HG02970 (cell line): ENCODE measurements at regions not wholly inside any gene's neighbourhood (a gene's known extent, or its start where the extent isn't known, plus 50 kb on each side); places are given as distances from the start of the nearest gene placed in this dataset.
"Not testable (repeated sequence)": the region's sequence is repeated elsewhere in the genome, so short reads cannot be mapped to it uniquely, and the experiment has no call there.

Source experiments
- ATAC-seq: cut with Tn5 transposase; IDR thresholded peaks from one replicate; pipeline ENCODE4 v1.9.1; 2021; ENCODE audit warnings: mild to moderate bottlenecking, moderate library complexity, moderate number of reproducible peaks; ENCODE audit not compliant: unreplicated experiment, low FRiP score

DNA sequence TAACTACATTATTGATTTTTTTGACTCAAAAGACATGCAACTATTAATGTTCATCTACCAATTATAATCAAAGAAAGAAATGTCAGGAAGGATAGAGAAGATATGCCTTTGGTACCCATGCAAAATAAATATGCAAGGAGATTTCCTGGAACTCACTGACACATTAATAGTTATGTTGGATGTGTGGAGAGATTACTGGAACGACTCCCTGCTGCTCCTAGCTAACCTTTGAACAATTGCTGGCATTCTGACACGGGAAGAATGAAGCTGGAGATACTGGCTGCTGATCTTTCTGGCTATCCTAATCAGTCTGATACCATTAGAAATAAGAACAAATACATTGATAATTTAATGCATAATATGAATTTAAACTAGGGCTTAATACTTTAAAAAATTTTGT, 507.9 kb upstream of the NRG3 start:
- ATAC-seq = no peak

- no peak for ATAC-seq
These were observed 488.2 kb upstream of the NRG3 start for GRCh38 chr10:81386817-81387216.

DNA sequence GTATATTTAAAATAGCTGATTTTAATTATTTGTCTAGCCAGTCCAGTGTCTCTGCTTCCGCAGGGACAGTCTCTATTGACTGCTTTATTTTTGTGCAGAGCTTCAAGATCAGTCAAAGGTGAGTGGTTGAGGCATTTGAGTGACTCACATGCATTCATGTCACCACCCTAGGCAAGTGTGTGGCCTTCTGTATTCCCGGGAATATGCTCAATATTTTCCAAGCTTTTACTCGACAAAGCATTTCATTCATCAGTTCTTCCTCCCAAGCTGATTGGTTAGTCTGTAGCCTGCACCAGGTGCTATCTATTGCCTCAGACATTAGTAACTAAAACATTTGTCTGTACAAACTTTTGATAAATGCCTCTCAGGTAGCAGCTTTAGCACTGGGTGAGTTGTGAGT, 471.5 kb upstream of the NRG3 start:
- ATAC-seq = no peak

DNA sequence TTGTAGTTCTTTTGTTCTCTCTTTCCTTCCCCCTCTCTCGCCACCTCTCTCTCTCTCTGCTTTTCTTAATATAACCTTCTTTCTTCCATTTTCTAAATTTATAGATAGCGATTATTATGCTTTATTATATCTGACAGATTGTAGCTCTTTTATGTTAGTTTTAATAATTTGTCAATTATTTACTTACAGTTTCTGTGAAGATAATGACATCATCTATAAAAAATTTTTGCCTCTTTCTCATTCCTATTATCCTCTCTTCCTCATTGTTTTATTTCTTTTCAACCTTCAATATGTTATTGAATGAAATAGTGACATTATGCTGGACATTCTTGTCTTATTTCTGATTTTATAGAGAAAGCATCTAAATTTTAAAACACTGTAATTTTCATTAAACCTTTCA, 469.6 kb upstream of the NRG3 start:
- no peak for ATAC-seq

DNA sequence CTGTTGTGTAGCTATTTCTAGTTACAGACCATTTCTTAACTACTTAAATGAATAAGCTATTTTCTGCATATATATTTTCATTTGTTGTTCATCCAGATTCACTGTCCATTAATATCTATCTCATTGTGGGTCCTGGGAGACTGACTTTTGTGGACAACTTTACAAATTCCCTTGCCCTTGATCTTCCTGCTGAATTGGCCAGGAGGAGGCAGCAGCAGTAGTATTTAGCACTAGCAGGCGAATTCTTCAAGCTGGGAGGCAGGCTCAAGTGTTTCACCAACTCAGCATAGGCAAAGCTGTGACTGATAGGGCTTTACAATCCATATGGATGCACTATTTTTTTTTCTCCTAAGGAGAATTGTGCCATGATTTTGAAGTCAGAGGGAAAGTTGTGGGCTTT, 461.0 kb upstream of the NRG3 start:
- no peak for ATAC-seq

DNA sequence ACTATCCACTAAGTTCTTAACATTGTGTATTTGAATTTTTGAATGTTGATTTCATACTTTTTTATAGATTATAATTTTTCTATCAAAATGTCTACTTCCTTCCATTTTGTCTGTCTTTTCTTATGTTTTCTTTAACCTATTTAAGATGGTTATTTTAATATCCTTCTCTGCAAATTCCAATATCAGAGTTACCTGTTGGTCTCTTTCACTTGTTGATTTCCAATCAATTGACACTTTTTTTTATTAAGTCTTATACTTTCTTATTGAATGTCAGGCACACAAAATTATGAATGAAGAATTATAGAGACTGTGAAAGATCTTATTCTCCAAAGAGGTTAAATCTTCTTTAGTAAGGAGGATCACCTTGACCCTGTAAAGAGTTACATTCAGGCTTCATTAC, 448.3 kb upstream of the NRG3 start:
- ATAC-seq = no peak

- ATAC-seq = no peak
These were observed 446.4 kb upstream of the NRG3 start for GRCh38 chr10:81428456-81429134.

GRCh38 chr10:81439445-81439844, 435.5 kb upstream of the NRG3 start:
- ATAC-seq = no peak

GRCh38 chr10:81441624-81442023, 433.4 kb upstream of the NRG3 start:
- not testable (repeated sequence) for ATAC-seq

DNA sequence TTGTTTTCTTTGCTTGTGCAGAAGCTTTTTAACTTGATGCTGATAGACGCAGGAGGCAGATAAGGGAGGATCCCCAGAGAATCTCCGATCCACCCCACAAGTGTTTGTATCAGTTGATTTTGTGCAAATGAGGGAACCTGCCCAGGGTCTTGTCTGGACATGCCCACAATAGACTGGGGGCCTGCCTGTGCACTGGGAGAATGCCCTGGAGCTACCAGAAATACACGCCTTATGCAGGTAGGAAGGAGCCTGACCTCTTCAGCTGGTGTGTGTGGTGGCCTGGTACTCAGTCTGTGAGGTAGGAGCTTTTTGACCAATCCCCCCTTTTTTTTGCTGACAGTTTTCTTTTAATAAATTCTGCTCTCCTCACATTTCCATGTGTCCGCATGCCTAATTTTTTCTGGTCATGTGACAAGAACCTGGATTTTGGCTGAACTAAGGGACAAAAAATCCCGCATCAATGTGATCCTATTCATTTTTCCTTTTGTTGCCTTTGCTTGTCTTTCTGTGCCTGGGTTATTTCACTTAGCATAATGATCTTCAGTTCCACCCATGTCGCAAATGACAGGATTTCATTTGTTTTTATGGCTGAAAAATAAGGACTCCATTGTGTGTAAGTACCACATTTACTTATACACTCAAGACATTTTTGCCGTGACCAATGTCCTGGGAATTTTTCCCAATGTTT, 430.6 kb upstream of the NRG3 start:
- no peak for ATAC-seq

- no peak for ATAC-seq
These were observed 424.3 kb upstream of the NRG3 start for GRCh38 chr10:81450651-81451050.

GRCh38 chr10:81472927-81473470, 402.0 kb upstream of the NRG3 start:
- ATAC-seq = no peak

DNA sequence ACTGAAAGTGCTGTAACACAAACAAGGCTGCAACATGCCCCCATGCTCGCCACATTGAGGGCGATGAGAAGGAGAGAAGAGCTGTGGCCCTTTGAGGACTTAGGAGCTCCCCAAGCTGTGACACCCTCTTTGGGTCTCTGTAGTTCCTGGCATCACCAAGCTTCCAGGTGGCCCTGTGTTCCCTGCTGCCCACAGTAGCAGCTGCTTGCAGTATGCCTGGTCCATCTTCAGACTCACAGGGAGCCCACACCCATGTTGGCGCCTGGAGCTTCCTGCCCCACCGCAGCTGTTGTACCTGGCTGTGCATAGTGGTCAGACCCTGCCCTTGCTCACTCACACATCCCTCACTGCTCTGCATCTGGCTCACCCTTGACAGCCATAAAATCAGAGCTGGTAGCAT, 401.2 kb upstream of the NRG3 start:
- ATAC-seq = no peak

DNA sequence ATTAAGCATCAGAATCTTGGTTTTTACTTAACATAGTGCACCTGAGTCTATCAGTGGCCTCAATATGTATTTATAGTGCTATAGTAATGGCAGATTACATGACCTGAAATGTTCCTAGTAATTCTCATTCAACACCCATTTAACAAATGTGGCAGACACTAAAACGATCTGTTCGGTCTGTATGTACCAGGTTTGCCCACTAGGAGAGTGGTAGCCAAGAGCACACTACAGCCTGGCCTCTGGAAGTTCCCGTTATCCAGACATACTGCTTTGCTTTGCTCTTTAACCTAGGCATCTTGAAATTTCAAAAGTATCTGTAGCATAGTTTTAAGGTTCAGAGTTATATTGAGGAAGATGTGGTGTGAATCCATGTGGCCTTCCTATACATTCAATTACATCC, 395.7 kb upstream of the NRG3 start:
- no peak for ATAC-seq

DNA sequence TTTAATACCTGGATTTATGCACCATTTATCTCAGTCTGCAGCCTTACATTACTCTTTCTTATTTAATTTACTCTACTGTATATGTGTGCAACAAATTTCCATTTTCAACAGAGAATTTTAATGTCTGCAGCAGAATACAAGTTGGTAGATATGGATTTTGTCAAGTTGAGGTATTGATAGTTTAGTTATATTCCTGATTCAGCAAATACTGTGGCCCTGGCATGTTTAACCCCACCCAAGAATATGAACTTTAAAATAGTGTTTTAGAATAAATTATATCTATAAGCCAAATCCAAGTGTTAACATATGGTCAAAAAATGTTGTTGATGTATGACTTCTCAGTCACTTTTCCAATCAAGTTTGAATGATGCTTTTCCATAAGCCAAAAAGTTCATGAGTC, 378.4 kb upstream of the NRG3 start:
- no peak for ATAC-seq

GRCh38 chr10:81498011-81498551, 376.9 kb upstream of the NRG3 start:
- no peak for ATAC-seq

- no peak for ATAC-seq
These were observed 372.2 kb upstream of the NRG3 start for GRCh38 chr10:81502677-81503359.

DNA sequence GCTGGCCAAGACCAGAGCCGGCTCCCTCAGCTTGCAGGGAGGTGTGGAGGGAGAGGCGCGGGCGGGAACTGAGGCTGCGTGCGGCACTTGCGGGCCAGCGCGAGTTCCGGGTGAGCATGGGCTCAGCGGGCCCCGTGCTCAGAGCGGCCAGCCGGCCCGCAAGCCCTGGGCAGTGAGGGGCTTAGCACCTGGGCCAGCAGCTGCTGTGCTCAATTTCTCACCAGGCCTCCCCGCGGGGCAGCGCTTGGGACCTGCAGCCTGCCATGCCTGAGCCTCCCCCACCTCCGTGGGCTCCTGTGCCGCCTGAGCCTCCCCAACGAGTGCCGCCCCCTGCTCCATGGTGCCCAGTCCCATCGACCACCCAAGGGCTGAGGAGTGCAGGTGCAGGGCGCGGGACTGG, 369.2 kb upstream of the NRG3 start:
- not testable (repeated sequence) for ATAC-seq

GRCh38 chr10:81514811-81515210, 360.2 kb upstream of the NRG3 start:
- no peak for ATAC-seq

- ATAC-seq = no peak
These were observed 354.3 kb upstream of the NRG3 start for GRCh38 chr10:81520688-81521087.

DNA sequence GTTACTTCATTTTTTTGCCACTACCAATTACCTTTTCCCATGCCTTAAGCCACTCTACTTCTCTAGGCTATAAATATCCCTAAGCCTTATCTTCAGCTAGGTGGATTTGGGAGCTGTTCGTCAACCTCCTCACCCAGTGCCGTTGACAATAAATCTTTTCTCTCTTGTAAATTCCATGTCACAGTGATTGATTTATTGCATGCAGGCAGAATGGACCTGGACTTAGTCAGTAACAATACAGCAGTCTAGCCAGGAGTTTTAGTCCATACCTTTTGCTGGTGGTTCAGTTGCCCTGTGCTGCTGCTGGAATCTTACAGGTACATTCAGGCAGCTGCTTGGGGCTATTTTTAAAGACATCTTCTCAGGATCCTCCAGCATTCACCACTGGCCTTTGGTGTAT, 350.5 kb upstream of the NRG3 start:
- no peak for ATAC-seq
